HepG2 (cell line): ENCODE measurements at regions not wholly inside any gene's neighbourhood (a gene's known extent, or its start where the extent isn't known, plus 50 kb on each side); places are given as distances from the start of the nearest gene placed in this dataset.

Experiments used
- ATAC-seq: fragments of 200-7000 bp; cut with Tn5 transposase; 3 replicates; pipeline ENCODE4 v1.9.1; 2020; ENCODE audit warnings: mild to moderate bottlenecking, moderate library complexity
- BruUV-seq: library from RNA; stranded (reverse); fragments of 400-500 nt; replicated peaks from 2 replicates; lab custom pipeline; 2021; lab: Mats Ljungman, UMichigan
- CTCF ChIA-PET: fragments of 300-600 bp; formaldehyde crosslinking; extraction: SDS; loops from one replicate; lab custom pipeline; 2021; ENCODE audit warnings: low total read pairs, inconsistent platforms, low intra/inter-chr PET ratio; lab: Yijun Ruan, JAX
- POLR2A ChIA-PET: fragments of 350-600 bp; sonication (Branson Sonifier 250); formaldehyde crosslinking; loops from one replicate; lab custom pipeline; 2020; ENCODE audit warnings: antibody characterized with exemption, inconsistent platforms; lab: Yijun Ruan, JAX
- DNase-seq: peaks from one replicate; pipeline ENCODE4 v3.0.0-alpha.2; 2015; ENCODE audit warnings: low spot score
- FAIRE-seq: peaks from 3 replicates; lab custom pipeline; 2011; peaks lifted over from hg19 to GRCh38; lab: Jason Lieb, UNC
- H2AFZ ChIP-seq: one replicate; pipeline ENCODE4 v1.6.1; 2011; ENCODE audit warnings: low read length, inconsistent platforms
- H3K27ac ChIP-seq: fragments of 300-600 bp; 3 replicates; pipeline ENCODE4 v1.8.0; 2011; ENCODE audit warnings: mixed run types, mild to moderate bottlenecking, mixed read lengths, low read length, inconsistent platforms; ENCODE audit not compliant: insufficient read depth; ENCODE audit errors: extremely low read length
- H3K27me3 ChIP-seq, 2 experiments: fragments of 200-600 bp in 1 of 2; 2 replicates in 1 of 2; 3 replicates in 1 of 2; pipeline versions ENCODE4 v1.6.0 to v1.8.0; 2011; ENCODE audit warnings: low read length in 2 of 2, mild to moderate bottlenecking in 2 of 2, moderate library complexity in 2 of 2, inconsistent platforms in 1 of 2; ENCODE audit not compliant: insufficient read depth in 2 of 2, control insufficient read depth in 1 of 2
- H3K36me3 ChIP-seq, 2 experiments: fragments of 200-600 bp in 1 of 2; replicated peaks in 1 of 2; 2 replicates in 1 of 2; 3 replicates in 1 of 2; pipeline versions ENCODE4 v1.5.1 to v1.8.0; 2011; ENCODE audit warnings: low read length in 2 of 2, inconsistent platforms in 1 of 2; ENCODE audit not compliant: insufficient read depth in 2 of 2, control insufficient read depth in 1 of 2
- H3K4me1 ChIP-seq: 2 replicates; pipeline ENCODE4 v1.5.1; 2012; ENCODE audit warnings: low read length, inconsistent platforms; ENCODE audit not compliant: insufficient read depth
- H3K4me2 ChIP-seq: 2 replicates; pipeline ENCODE4 v1.6.0; 2011; ENCODE audit warnings: low read depth, low read length, inconsistent platforms
- H3K4me3 ChIP-seq, 3 experiments: fragments of 200-600 bp in 1 of 3; sonication (generic), shearing (Covaris generic) in 1 of 3; replicated peaks in 1 of 3; 2 replicates each; pipeline ENCODE4 v1.5.1; 2011 to 2016; ENCODE audit warnings: low read length in 3 of 3, inconsistent platforms in 2 of 3, low read depth in 2 of 3, mild to moderate bottlenecking in 2 of 3, control low read depth in 1 of 3, mixed read lengths in 1 of 3; ENCODE audit not compliant: insufficient read depth in 1 of 3
- H3K79me2 ChIP-seq: one replicate; pipeline ENCODE4 v1.6.1; 2011; ENCODE audit warnings: low read length, inconsistent platforms; ENCODE audit not compliant: insufficient read depth
- H3K9ac ChIP-seq: 2 replicates; pipeline ENCODE4 v1.6.0; 2011; ENCODE audit warnings: mild to moderate bottlenecking, low read depth, low read length, inconsistent platforms; ENCODE audit not compliant: insufficient read depth
- H3K9me3 ChIP-seq: 2 replicates; pipeline ENCODE4 v1.5.1; 2012; ENCODE audit warnings: mild to moderate bottlenecking, low read length
- H4K20me1 ChIP-seq: 2 replicates; pipeline ENCODE4 v1.6.0; 2011; ENCODE audit warnings: inconsistent platforms, mild to moderate bottlenecking, low read length, moderate library complexity; ENCODE audit not compliant: insufficient read depth
- ARNTL ChIP-seq: sonication (generic); formaldehyde crosslinking; IDR thresholded peaks from 2 replicates; pipeline ENCODE4 v1.4.0; 2020; ENCODE audit warnings: mild to moderate bottlenecking, missing genetic modification reagents
- CTCF ChIP-seq: sonication (generic); formaldehyde crosslinking; IDR thresholded peaks from 2 replicates; pipeline ENCODE4 v1.5.0; 2020; ENCODE audit warnings: mild to moderate bottlenecking, missing genetic modification reagents, moderate library complexity
- EED ChIP-seq: sonication (generic); formaldehyde crosslinking; IDR thresholded peaks from 2 replicates; pipeline ENCODE4 v1.5.0; 2020; ENCODE audit warnings: mild to moderate bottlenecking, missing genetic modification reagents
- HOXD1 ChIP-seq: sonication (generic); formaldehyde crosslinking; IDR thresholded peaks from 2 replicates; pipeline ENCODE4 v1.5.0; 2020; ENCODE audit warnings: missing genetic modification reagents
- PHF8 ChIP-seq: sonication (generic); formaldehyde crosslinking; IDR thresholded peaks from 2 replicates; pipeline ENCODE4 v1.5.0; 2020; ENCODE audit warnings: missing genetic modification reagents
- RAD51 ChIP-seq: fragments of 450-650 bp; IDR thresholded peaks from 2 replicates; pipeline ENCODE4 v1.6.1; 2016; ENCODE audit warnings: borderline replicate concordance
- ZBTB34 ChIP-seq: sonication (generic); formaldehyde crosslinking; IDR thresholded peaks from 2 replicates; pipeline ENCODE4 v1.8.0; 2022; ENCODE audit warnings: mild to moderate bottlenecking, missing genetic modification reagents
- ZFAT ChIP-seq: sonication (generic); formaldehyde crosslinking; conservative IDR thresholded peaks from 2 replicates; pipeline ENCODE4 v1.8.1; 2023; ENCODE audit warnings: missing genetic modification reagents, inconsistent platforms
- ZFYVE20 ChIP-seq: sonication (generic); formaldehyde crosslinking; IDR thresholded peaks from 2 replicates; pipeline ENCODE4 v1.8.0; 2023; ENCODE audit warnings: low read depth, mild to moderate bottlenecking, moderate library complexity, missing genetic modification reagents, borderline replicate concordance
- WGBS: methylation state at CpG from one replicate; pipeline ENCODE4 v1.1.6; 2017; ENCODE audit warnings: low lambda C conversion rate; 5-methylcytosine and 5-hydroxymethylcytosine counted together
- in situ Hi-C: cut with HindIII; loops from 2 replicates; pipeline ENCODE4 v1.10.0; 2017; ENCODE audit warnings: low pct_unique_long_range_greater_than_20kb; ENCODE audit not compliant: extremely low pct_ligation_motif_present
- intact Hi-C: fragments of 100-400 bp; cut with micrococcal nuclease; formaldehyde crosslinking; loops from one replicate; pipeline ENCODE4 v1.10.0; 2022; ENCODE audit not compliant: unreplicated experiment

GRCh38 chr4:79235095-79235494 lies 90.8 kb downstream of the NAA11 start:
- Histone ChIP-seq H3K9ac (no peak overlapping the region), H3K36me3 (no peaks in the 10 kb centered on the region), H3K4me3 (no peak overlapping the region), H3K27me3 (no peaks in the 10 kb centered on the region), H4K20me1 (no peaks in the 10 kb centered on the region), H3K79me2 (no peaks in the 10 kb centered on the region), H3K4me2 (no peak overlapping the region), H3K27ac (no peak overlapping the region)
- CTCF ChIA-PET: no interaction called here
- FAIRE-seq: no peak
- intact Hi-C loops: no loop called here
- ATAC-seq: no peak
- 0% methylated on average over 4 of the region's 4 CpGs for WGBS
- no TSS peak for BruUV-seq
- POLR2A ChIA-PET: no interaction called here
- no peak for TF ChIP-seq RAD51
- TF ChIP-seq CTCF (CRISPR knock-in tag): no peak
- no peak for TF ChIP-seq ZFAT
- TF ChIP-seq ZBTB34 (CRISPR knock-in tag): no peak
- TF ChIP-seq EED (CRISPR knock-in tag): no peak
- TF ChIP-seq HOXD1: no peak
- TF ChIP-seq ARNTL (CRISPR knock-in tag): no peak
- no peak for TF ChIP-seq ZFYVE20 (CRISPR knock-in tag)
- no peak for TF ChIP-seq PHF8 (CRISPR knock-in tag)
- TF ChIP-seq, all 625 proteins: peak for 0
- Histone ChIP-seq H3K4me1 (no peaks in the 10 kb centered on the region), H3K9me3 (no peaks in the 10 kb centered on the region), H2AFZ (no peak overlapping the region)
- in situ Hi-C loops: no loop called here
- no peak for DNase-seq
